RWPE2 (cell line): ENCODE measurements at regions not wholly inside any gene's neighbourhood (a gene's known extent, or its start where the extent isn't known, plus 50 kb on each side); places are given as distances from the start of the nearest gene placed in this dataset.

ENCODE experiments used
- ATAC-seq: fragments of 200-7000 bp; cut with Tn5 transposase; 3 replicates; pipeline ENCODE4 v1.9.1; 2021; ENCODE audit warnings: low read depth
- DNase-seq: peaks from one replicate; pipeline ENCODE4 v3.0.0-alpha.2; 2020; ENCODE audit warnings: low spot score
- H3K27ac ChIP-seq: fragments of 450-650 bp; 2 replicates; pipeline ENCODE4 v1.5.1; 2017; ENCODE audit warnings: mild to moderate bottlenecking; ENCODE audit not compliant: poor library complexity, severe bottlenecking
- H3K27me3 ChIP-seq: fragments of 250-450 bp; sonication (Bioruptor Pico); 2 replicates; pipeline ENCODE4 v1.5.1; 2021; ENCODE audit warnings: mild to moderate bottlenecking, moderate library complexity; ENCODE audit not compliant: insufficient read depth, poor library complexity, severe bottlenecking
- H3K36me3 ChIP-seq: fragments of 250-450 bp; sonication (Bioruptor Pico); 2 replicates; pipeline ENCODE4 v1.5.1; 2020; ENCODE audit warnings: low read depth, mild to moderate bottlenecking, moderate library complexity
- H3K4me1 ChIP-seq: fragments of 250-450 bp; sonication (Bioruptor Pico); 2 replicates; pipeline ENCODE4 v1.5.1; 2021; ENCODE audit warnings: mild to moderate bottlenecking, moderate library complexity; ENCODE audit not compliant: insufficient read depth, poor library complexity, severe bottlenecking
- H3K4me3 ChIP-seq: fragments of 250-450 bp; sonication (Bioruptor Pico); 2 replicates; pipeline ENCODE4 v1.5.1; 2021; ENCODE audit warnings: mild to moderate bottlenecking, moderate library complexity; ENCODE audit not compliant: severe bottlenecking
- H3K9me3 ChIP-seq: fragments of 250-450 bp; sonication (Bioruptor Pico); 2 replicates; pipeline ENCODE4 v1.5.1; 2021; ENCODE audit warnings: mild to moderate bottlenecking, moderate library complexity; ENCODE audit not compliant: severe bottlenecking
- CTCF ChIP-seq: fragments of 450-650 bp; IDR thresholded peaks from one replicate; pipeline ENCODE4 v1.5.1; 2017; ENCODE audit warnings: mild to moderate bottlenecking, moderate library complexity; ENCODE audit not compliant: poor library complexity, severe bottlenecking

DNA sequence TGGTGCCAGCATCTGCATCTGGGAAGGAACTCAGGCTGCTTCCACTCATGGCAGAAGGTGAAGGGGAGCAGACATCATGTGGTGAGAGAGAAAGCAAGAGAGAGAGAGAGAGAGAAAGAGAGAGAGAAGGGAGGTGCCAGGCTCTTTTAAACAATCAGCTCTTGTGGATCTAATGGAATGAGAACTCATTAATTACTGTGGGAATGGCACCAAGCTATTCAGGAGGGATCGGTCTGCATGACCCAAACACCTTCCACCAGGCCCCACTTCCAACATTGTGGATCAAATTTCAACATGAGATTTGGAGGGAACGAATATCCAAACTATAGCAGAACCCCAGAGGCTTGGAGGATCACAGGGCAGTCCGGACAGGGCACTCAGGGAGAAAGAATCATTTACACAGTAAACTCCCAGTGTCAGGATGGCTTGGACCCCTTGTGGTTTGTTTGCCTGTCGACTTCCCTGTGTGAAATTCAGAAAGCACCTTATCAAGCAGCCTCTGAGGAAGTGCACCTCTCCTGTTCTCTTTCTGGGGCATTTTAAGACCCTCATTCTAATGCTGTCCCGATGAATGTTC is 308.5 kb downstream of the REEP3 start:
- Histone ChIP-seq H3K9me3 (no peaks in the 10 kb centered on the region), H3K4me1 (no peaks in the 10 kb centered on the region), H3K27ac (no peak overlapping the region), H3K27me3 (no peaks in the 10 kb centered on the region), H3K36me3 (no peaks in the 10 kb centered on the region), H3K4me3 (no peak overlapping the region)
- ATAC-seq (no peak), DNase-seq (no peak)
- TF ChIP-seq CTCF: no peak

DNA sequence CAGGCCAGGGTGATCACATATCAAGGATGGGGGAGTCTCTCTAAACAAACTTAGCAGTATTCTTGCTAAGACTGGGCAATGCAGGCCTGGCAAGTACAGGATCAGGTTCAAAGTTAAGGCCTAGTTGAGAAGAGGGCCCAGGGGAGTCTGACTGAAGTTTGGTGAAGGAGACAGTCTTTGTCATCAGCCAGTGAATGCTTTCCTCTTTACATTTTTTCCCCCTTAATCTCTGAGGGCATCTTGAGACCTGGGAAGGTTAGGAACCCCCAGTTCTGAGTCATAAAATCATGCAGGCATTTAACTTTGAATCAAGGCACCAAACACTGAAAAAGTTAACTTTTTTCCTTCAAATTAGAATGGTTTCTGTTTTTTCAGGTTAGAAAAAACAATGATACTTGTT is 311.5 kb downstream of the REEP3 start:
- no peak overlapping the region for H3K4me3 ChIP-seq
- no peaks in the 10 kb centered on the region for H3K36me3 ChIP-seq
- ATAC-seq: no peak
- no peak for DNase-seq
- H3K9me3 ChIP-seq: peaks cover 3% of the 10 kb centered on the region
- no peak overlapping the region for H3K27ac ChIP-seq
- TF ChIP-seq CTCF: no peak
- H3K27me3 ChIP-seq: no peaks in the 10 kb centered on the region
- no peaks in the 10 kb centered on the region for H3K4me1 ChIP-seq

GRCh38 chr10:63833411-63834060 is 312.3 kb downstream of the REEP3 start:
- DNase-seq: no peak
- Histone ChIP-seq H3K27me3 (no peaks in the 10 kb centered on the region), H3K4me3 (no peak overlapping the region), H3K9me3 (peaks cover 3% of the 10 kb centered on the region), H3K36me3 (no peaks in the 10 kb centered on the region), H3K4me1 (no peaks in the 10 kb centered on the region), H3K27ac (no peak overlapping the region)
- ATAC-seq: no peak
- TF ChIP-seq CTCF: no peak

DNA sequence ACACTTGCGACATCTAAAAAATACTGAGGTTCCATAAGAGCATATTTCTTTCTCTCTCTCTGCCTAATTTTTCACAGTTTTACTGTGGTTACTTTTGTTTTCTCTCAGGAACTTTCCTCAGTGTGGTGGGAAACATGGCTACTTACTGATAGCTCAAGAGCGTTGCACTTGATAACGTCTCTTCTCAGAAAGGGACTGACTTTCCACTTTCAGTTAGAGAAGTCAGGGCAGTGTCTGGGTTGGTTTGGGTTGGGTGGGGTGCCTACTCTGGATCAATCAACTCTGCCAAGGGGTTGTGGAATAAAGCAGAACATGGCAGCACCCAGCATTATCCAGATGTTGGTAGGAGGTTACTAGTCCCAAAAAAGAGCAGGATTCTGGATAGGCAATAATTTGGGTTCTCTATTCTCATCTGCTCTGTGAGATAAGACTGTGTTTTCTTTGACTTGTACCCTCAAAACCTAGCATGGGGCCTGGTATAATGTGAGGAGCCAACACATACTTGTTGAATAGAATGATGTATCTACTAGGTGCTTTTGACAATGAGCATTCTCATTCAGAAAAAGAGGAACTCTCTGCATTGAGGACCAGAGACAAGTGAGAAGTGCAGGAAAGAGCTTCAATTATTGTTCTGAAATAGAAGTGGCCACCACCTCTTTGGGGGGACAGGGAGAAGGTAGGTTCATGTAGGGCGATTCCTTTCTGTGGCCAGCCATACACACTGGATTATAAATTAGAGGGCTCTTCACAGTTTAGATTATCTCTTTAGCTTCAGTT is 315.7 kb downstream of the REEP3 start:
- no peak for ATAC-seq
- no peak for TF ChIP-seq CTCF

GRCh38 chr10:63841761-63842160 is 320.6 kb downstream of the REEP3 start:
- Histone ChIP-seq H3K36me3 (no peaks in the 10 kb centered on the region), H3K27me3 (no peaks in the 10 kb centered on the region), H3K4me1 (no peaks in the 10 kb centered on the region), H3K4me3 (no peak overlapping the region), H3K9me3 (peaks cover 3% of the 10 kb centered on the region), H3K27ac (no peak overlapping the region)
- ATAC-seq (no peak), DNase-seq (no peak)
- no peak for TF ChIP-seq CTCF

More for the DNA sequence above, 315.7 kb downstream of the REEP3 start:
- Histone ChIP-seq H3K27me3 (no peaks in the 10 kb centered on the region), H3K4me1 (no peaks in the 10 kb centered on the region), H3K4me3 (no peak overlapping the region), H3K27ac (no peak overlapping the region), H3K9me3 (peaks cover 3% of the 10 kb centered on the region), H3K36me3 (no peaks in the 10 kb centered on the region)
- DNase-seq: no peak
